ENCODE measurements at regions not wholly inside any gene's neighbourhood (a gene's known extent, or its start where the extent isn't known, plus 50 kb on each side); places are given as distances from the start of the nearest gene placed in this dataset.

- no peak overlapping the region for H3K27ac ChIP-seq
- intact Hi-C loops (cut with DNase I): no loop called here
- H3K36me3 ChIP-seq: no peaks in the 10 kb centered on the region
- H3K27me3 ChIP-seq: no peaks in the 10 kb centered on the region
- no peak overlapping the region for H3K4me3 ChIP-seq (replicated peaks in 1 of 3)
- WGBS, 2 donors: 56 to 70% methylated on average over 4 of the region's 4 CpGs
- no peak for DNase-seq
- no peaks in the 10 kb centered on the region for H3K4me1 ChIP-seq
- no peaks in the 10 kb centered on the region for H3K9me3 ChIP-seq
- TF ChIP-seq CTCF (IDR thresholded peaks at IDR 0.05) (no peak), POLR2A (IDR thresholded peaks at IDR 0.05) (no peak)
Observed at GRCh38 chr11:104725796-104726408, 172.4 kb downstream of the CASP12 start.

GRCh38 chr11:104713401-104713800 is 184.9 kb downstream of the CASP12 start:
- WGBS, 2 donors: 66 to 70% methylated on average over 1 of the region's 1 CpG
- intact Hi-C loops (cut with DNase I): no loop called here

GRCh38 chr11:104705490-104706190 is 192.6 kb downstream of the CASP12 start:
- H3K9me3 ChIP-seq: no peaks in the 10 kb centered on the region
- TF ChIP-seq CTCF (IDR thresholded peaks at IDR 0.05): no peak
- no peak for TF ChIP-seq POLR2A (IDR thresholded peaks at IDR 0.05)
- no peaks in the 10 kb centered on the region for H3K27me3 ChIP-seq
- WGBS, 2 donors: 65 to 76% methylated on average over 4 of the region's 4 CpGs
- H3K4me3 ChIP-seq (replicated peaks in 1 of 3): no peak overlapping the region
- H3K27ac ChIP-seq: peak overlapping the region in 1 of 3 donors; percentile 43
- peak; percentile 1 to 3 for DNase-seq
- no peaks in the 10 kb centered on the region for H3K4me1 ChIP-seq
- intact Hi-C loops (cut with DNase I): no loop called here
- H3K36me3 ChIP-seq: no peaks in the 10 kb centered on the region

More at GRCh38 chr11:104713401-104713800, 184.9 kb downstream of the CASP12 start:
- no peak for DNase-seq
- H3K36me3 ChIP-seq: no peaks in the 10 kb centered on the region
- no peaks in the 10 kb centered on the region for H3K27me3 ChIP-seq
- H3K9me3 ChIP-seq: no peaks in the 10 kb centered on the region
- TF ChIP-seq CTCF (IDR thresholded peaks at IDR 0.05) (no peak), POLR2A (IDR thresholded peaks at IDR 0.05) (no peak)
- no peak overlapping the region for H3K4me3 ChIP-seq (replicated peaks in 1 of 3)
- H3K4me1 ChIP-seq: no peaks in the 10 kb centered on the region
- no peak overlapping the region for H3K27ac ChIP-seq

- no peak for TF ChIP-seq CTCF (IDR thresholded peaks at IDR 0.05)
- no peak for TF ChIP-seq POLR2A (IDR thresholded peaks at IDR 0.05)
- Histone ChIP-seq H3K9me3 (no peaks in the 10 kb centered on the region), H3K4me1 (no peaks in the 10 kb centered on the region), H3K36me3 (no peaks in the 10 kb centered on the region), H3K4me3 (replicated peaks in 1 of 3) (no peak overlapping the region), H3K27ac (peak overlapping the region in 1 of 3 donors; percentile 43), H3K27me3 (no peaks in the 10 kb centered on the region)
- intact Hi-C loops (cut with DNase I): no loop called here
- no peak for DNase-seq
- 73 to 81% methylated on average over 1 of the region's 1 CpG for WGBS, 2 donors
Observed at GRCh38 chr11:104704888-104705287, 193.4 kb downstream of the CASP12 start.

GRCh38 chr11:104704146-104704830 is 194.0 kb downstream of the CASP12 start:
- Histone ChIP-seq H3K9me3 (no peaks in the 10 kb centered on the region), H3K27ac (no peak overlapping the region), H3K4me3 (replicated peaks in 1 of 3) (no peak overlapping the region), H3K36me3 (no peaks in the 10 kb centered on the region), H3K27me3 (no peaks in the 10 kb centered on the region), H3K4me1 (no peaks in the 10 kb centered on the region)
- no peak for DNase-seq
- WGBS, 2 donors: 88 to 93% methylated on average over 2 of the region's 2 CpGs
- intact Hi-C loops (cut with DNase I): no loop called here
- no peak for TF ChIP-seq POLR2A (IDR thresholded peaks at IDR 0.05)
- no peak for TF ChIP-seq CTCF (IDR thresholded peaks at IDR 0.05)
